GM18870 (cell line): ENCODE measurements at regions not wholly inside any gene's neighbourhood (a gene's known extent, or its start where the extent isn't known, plus 50 kb on each side); places are given as distances from the start of the nearest gene placed in this dataset.

ENCODE experiments used
- ATAC-seq: cut with Tn5 transposase; IDR thresholded peaks from one replicate; pipeline ENCODE4 v1.9.1; 2021; ENCODE audit warnings: moderate library complexity; ENCODE audit not compliant: unreplicated experiment

- ATAC-seq: no peak
Measured at GRCh38 chr1:37308031-37308960, 166.1 kb upstream of the ZC3H12A start.

- no peak for ATAC-seq
Measured at GRCh38 chr1:37309574-37309973, 164.8 kb upstream of the ZC3H12A start.

- ATAC-seq: no peak
Measured at GRCh38 chr1:37310064-37310463, 164.3 kb upstream of the ZC3H12A start.

- no peak for ATAC-seq
Measured at GRCh38 chr1:37315371-37315846, 159.0 kb upstream of the ZC3H12A start.

- no peak for ATAC-seq
Measured at GRCh38 chr1:37317870-37318467, 156.4 kb upstream of the ZC3H12A start.

GRCh38 chr1:37318490-37318889 is 155.9 kb upstream of the ZC3H12A start:
- no peak for ATAC-seq

- ATAC-seq: no peak
Measured at GRCh38 chr1:37319284-37319683, 155.1 kb upstream of the ZC3H12A start.

GRCh38 chr1:37323486-37324377 is 150.6 kb upstream of the ZC3H12A start:
- no peak for ATAC-seq

- no peak for ATAC-seq
Measured at GRCh38 chr1:37325010-37325409, 149.4 kb upstream of the ZC3H12A start.

- no peak for ATAC-seq
Measured at GRCh38 chr1:37325509-37326437, 148.6 kb upstream of the ZC3H12A start.

GRCh38 chr1:37332126-37332525 is 142.3 kb upstream of the ZC3H12A start:
- no peak for ATAC-seq

GRCh38 chr1:37338658-37339057 is 135.7 kb upstream of the ZC3H12A start:
- ATAC-seq: no peak

GRCh38 chr1:37342736-37343135 is 131.6 kb upstream of the ZC3H12A start:
- ATAC-seq: no peak

- no peak for ATAC-seq
Measured at GRCh38 chr1:37347104-37347649, 127.2 kb upstream of the ZC3H12A start.

GRCh38 chr1:37353871-37354270 is 120.5 kb upstream of the ZC3H12A start:
- no peak for ATAC-seq

GRCh38 chr1:37354876-37355650 is 119.3 kb upstream of the ZC3H12A start:
- ATAC-seq: no peak

- ATAC-seq: no peak
Measured at GRCh38 chr1:37358992-37359391, 115.4 kb upstream of the ZC3H12A start.

GRCh38 chr1:37360011-37360410 is 114.4 kb upstream of the ZC3H12A start:
- no peak for ATAC-seq
